WERI-Rb-1 (cell line): ENCODE measurements at regions not wholly inside any gene's neighbourhood (a gene's known extent, or its start where the extent isn't known, plus 50 kb on each side); places are given as distances from the start of the nearest gene placed in this dataset.

Experiments
- DNase-seq: peaks from one replicate; pipeline ENCODE4 v3.0.0-alpha.2; 2020
- H3K27ac ChIP-seq: fragments of 250-450 bp; sonication (Bioruptor Pico); 2 replicates; pipeline ENCODE4 v1.5.1; 2020; ENCODE audit warnings: mild to moderate bottlenecking, moderate library complexity
- H3K27me3 ChIP-seq: fragments of 250-450 bp; sonication (Bioruptor Pico); 2 replicates; pipeline ENCODE4 v1.5.1; 2021; ENCODE audit warnings: mild to moderate bottlenecking, low read depth, moderate library complexity; ENCODE audit not compliant: insufficient read depth, severe bottlenecking
- H3K36me3 ChIP-seq: fragments of 250-450 bp; sonication (Bioruptor Pico); 2 replicates; pipeline ENCODE4 v1.5.1; 2020; ENCODE audit warnings: mild to moderate bottlenecking, moderate library complexity
- H3K4me3 ChIP-seq: 2 replicates; pipeline ENCODE4 v1.5.1; 2011; ENCODE audit warnings: low read depth, mild to moderate bottlenecking, control low read depth, low read length
- H3K9me3 ChIP-seq: fragments of 250-450 bp; sonication (Bioruptor Pico); 2 replicates; pipeline ENCODE4 v1.5.1; 2021; ENCODE audit warnings: mild to moderate bottlenecking, moderate library complexity; ENCODE audit not compliant: severe bottlenecking
- TF ChIP-seq, protein P1 (sequence below): IDR thresholded peaks from 2 replicates; pipeline ENCODE4 v1.5.1; 2011; ENCODE audit warnings: low read depth, mild to moderate bottlenecking, control low read depth, inconsistent platforms, low read length

DNA sequence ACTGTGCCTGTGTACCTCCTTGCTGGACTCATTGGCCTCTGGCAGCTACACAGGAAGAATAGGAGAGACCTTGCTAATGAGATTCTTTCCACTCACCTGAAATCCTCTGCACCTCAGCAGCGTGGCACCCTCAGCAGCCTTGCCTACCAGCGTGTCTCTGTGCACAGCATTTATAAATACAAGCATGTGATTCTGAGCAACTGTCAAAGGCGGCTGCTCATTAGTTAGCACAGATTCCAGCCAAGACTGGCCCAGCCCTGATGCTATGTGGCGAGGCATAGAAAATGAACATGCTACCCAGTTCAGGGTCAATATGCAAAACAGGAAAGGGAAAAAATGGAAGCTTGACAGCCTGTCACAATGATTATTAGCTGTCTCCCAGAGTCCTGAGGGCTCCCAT is 298.0 kb downstream of the C4orf33 start:
- Histone ChIP-seq H3K4me3 (no peak overlapping the region), H3K36me3 (no peaks in the 10 kb centered on the region), H3K27me3 (no peaks in the 10 kb centered on the region), H3K9me3 (peaks cover 7% of the 10 kb centered on the region), H3K27ac (no peak overlapping the region)
- TF ChIP-seq, protein P1, sequence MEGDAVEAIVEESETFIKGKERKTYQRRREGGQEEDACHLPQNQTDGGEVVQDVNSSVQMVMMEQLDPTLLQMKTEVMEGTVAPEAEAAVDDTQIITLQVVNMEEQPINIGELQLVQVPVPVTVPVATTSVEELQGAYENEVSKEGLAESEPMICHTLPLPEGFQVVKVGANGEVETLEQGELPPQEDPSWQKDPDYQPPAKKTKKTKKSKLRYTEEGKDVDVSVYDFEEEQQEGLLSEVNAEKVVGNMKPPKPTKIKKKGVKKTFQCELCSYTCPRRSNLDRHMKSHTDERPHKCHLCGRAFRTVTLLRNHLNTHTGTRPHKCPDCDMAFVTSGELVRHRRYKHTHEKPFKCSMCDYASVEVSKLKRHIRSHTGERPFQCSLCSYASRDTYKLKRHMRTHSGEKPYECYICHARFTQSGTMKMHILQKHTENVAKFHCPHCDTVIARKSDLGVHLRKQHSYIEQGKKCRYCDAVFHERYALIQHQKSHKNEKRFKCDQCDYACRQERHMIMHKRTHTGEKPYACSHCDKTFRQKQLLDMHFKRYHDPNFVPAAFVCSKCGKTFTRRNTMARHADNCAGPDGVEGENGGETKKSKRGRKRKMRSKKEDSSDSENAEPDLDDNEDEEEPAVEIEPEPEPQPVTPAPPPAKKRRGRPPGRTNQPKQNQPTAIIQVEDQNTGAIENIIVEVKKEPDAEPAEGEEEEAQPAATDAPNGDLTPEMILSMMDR: no peak
- no peak for DNase-seq

DNA sequence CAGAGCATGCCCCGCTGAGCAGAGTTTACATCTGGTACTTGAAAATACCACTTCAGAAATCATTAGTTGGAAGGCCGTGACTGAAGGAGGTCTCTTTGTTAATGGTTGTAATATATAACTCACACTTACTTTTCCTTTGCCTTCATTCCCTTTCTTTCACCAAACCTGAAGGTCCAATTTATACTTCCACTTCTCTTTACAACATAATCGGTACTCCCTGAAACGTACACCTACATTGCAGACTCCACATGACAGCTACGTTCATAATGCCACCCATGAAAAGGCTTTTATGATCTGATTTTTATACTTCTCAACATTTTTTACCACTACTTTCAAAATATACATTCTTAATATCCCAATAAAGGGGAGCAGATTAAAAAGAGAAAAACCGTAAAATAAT is 298.7 kb downstream of the C4orf33 start:
- Histone ChIP-seq H3K36me3 (no peaks in the 10 kb centered on the region), H3K27ac (no peak overlapping the region), H3K4me3 (no peak overlapping the region), H3K27me3 (no peaks in the 10 kb centered on the region), H3K9me3 (peaks cover 13% of the 10 kb centered on the region)
- TF ChIP-seq, protein P1: no peak
- DNase-seq: no peak

DNA sequence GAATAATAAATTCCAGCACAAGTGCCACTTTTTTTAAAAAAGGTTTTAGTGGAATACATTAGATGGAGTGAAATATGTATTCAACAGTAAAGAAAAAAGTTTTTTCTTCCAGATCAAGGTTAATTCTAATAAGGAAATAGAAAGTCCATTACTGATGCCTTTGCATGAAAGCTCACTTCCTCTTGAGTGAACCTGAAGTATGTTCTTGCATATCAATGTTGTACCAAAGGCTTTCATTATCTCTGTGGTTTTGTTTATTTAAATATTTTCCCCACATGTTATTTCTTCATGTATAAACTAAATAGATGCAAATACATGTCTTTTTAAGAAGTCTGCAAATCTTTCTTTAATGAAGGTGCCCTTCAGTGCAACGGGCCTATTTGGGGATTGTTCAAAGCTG is 307.9 kb downstream of the C4orf33 start:
- Histone ChIP-seq H3K36me3 (no peaks in the 10 kb centered on the region), H3K27me3 (no peaks in the 10 kb centered on the region), H3K9me3 (peaks cover 11% of the 10 kb centered on the region), H3K27ac (no peak overlapping the region), H3K4me3 (no peak overlapping the region)
- no peak for DNase-seq
- TF ChIP-seq, protein P1: no peak

DNA sequence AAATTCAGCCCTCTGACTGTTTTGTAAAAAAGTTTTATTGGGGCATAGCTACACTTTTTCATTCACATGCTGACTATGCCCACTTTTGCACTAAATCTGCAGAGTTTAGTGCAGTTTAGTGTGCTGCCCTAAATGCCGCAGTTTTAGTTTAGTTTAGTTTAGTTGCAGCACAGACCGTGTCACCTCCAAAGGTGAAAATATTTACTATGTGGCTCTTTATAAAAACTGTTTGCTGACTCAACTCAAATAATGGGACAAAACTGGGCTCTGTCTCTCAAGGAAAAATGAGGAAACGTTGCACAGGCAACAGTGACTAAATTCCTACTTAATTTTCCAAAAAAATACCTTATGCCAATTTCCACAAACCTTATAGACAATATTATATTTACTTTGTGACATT is 314.2 kb downstream of the C4orf33 start:
- no peak for DNase-seq
- TF ChIP-seq, protein P1: no peak
- H3K9me3 ChIP-seq: no peaks in the 10 kb centered on the region
- no peaks in the 10 kb centered on the region for H3K27me3 ChIP-seq
- H3K4me3 ChIP-seq: no peak overlapping the region
- no peak overlapping the region for H3K27ac ChIP-seq
- H3K36me3 ChIP-seq: no peaks in the 10 kb centered on the region

DNA sequence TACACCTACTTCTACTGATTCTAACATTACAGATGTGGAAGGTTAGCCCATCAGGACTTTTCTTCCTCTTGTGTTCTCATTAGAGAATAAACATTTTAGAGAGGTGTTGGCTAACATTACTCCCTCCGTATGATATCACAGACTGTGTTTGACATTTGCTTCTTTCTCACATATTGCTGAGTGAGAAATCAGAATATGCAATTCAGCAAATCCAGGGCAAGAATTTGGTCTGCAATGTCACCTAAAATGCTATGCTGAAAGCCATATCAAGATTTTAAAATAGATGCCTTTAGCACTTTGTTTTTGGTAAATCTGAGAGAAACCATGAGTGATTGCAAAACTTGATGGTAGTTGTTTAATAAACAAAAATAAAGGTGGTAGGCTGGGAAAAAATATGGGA is 319.1 kb downstream of the C4orf33 start:
- no peak overlapping the region for H3K4me3 ChIP-seq
- no peaks in the 10 kb centered on the region for H3K27me3 ChIP-seq
- DNase-seq: no peak
- no peaks in the 10 kb centered on the region for H3K36me3 ChIP-seq
- TF ChIP-seq, protein P1: no peak
- H3K9me3 ChIP-seq: no peaks in the 10 kb centered on the region
- H3K27ac ChIP-seq: no peak overlapping the region

DNA sequence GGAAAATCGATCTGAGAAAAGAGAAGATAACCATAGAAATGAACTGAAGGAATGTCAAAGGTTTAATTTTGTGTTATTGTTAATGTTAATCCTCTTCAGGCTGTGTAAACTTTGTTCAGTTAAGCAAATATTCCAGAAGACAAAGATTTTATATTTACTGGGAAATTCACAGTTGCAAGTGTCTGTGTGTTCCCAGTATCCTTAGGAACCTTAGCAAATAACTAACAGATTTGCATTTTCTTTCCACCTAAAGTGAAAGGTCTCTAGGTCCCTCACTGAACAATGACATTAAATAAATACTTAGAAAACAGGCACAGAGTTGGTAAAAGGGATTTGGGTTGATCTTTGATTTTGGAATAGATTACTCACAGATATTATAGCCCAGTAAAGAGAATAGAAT is 324.7 kb downstream of the C4orf33 start:
- TF ChIP-seq, protein P1: no peak
- no peak overlapping the region for H3K27ac ChIP-seq
- H3K4me3 ChIP-seq: no peak overlapping the region
- no peaks in the 10 kb centered on the region for H3K9me3 ChIP-seq
- H3K36me3 ChIP-seq: no peaks in the 10 kb centered on the region
- DNase-seq: no peak
- H3K27me3 ChIP-seq: no peaks in the 10 kb centered on the region
